D721Med (cell line): ENCODE measurements at regions not wholly inside any gene's neighbourhood (a gene's known extent, or its start where the extent isn't known, plus 50 kb on each side); places are given as distances from the start of the nearest gene placed in this dataset.
"Not testable (repeated sequence)": the region's sequence is repeated elsewhere in the genome, so short reads cannot be mapped to it uniquely, and the experiment has no call there.

ENCODE experiments used
- DNase-seq: peaks from one replicate; pipeline ENCODE4 v3.0.0; 2011; ENCODE audit warnings: low spot score; ENCODE audit not compliant: insufficient read length
- FAIRE-seq: peaks from 2 replicates; lab custom pipeline; 2011; peaks lifted over from hg19 to GRCh38; lab: Jason Lieb, UNC
- CTCF ChIP-seq: IDR thresholded peaks from 2 replicates; pipeline ENCODE4 v1.5.1; 2012; ENCODE audit warnings: mild to moderate bottlenecking, control low read depth; ENCODE audit not compliant: insufficient read depth; ENCODE audit errors: missing control alignments

DNA sequence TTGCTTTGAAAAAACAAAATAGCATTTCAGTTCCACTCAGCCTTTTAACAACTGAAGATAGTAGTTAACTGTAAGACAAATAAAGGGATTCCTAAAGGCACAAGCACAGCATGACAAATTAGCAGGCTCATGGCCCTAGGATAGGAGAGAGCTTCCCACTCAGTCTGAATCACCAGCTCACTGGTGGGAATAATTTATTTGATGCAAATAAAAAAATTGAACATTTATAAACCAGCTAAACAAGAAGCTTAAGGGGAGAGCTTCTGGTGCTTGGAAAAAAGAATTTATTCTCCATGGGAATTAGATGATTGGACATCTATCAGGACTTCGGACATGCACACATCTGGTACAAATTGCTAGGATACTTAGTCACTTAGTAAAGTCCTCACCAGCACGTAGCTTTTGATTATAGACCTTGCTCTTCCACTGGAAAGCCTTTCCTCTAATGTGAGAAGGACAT, 294.1 kb upstream of the TNC start:
- no peak for TF ChIP-seq CTCF
- FAIRE-seq (no peak), DNase-seq (no peak)

DNA sequence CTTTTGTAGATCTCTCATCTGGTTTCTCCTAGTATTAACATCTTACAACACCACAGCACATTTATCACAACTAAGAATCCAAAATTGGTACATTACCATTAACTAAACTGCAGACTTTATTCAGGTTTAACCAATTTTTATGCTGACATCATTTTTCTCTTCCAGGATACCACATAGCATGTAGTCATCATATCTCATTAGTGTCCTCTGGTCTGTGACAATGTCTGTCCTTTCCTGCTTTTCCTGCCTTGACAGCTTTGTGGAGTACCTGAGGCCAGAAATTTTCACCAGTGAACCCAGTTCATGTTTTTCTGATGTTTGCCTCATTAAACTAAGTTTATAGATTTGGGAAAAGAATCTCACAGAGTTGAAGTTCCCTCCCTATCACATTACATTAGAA, 294.7 kb upstream of the TNC start:
- DNase-seq, result no peak
- TF ChIP-seq CTCF, result no peak
- FAIRE-seq, result no peak

DNA sequence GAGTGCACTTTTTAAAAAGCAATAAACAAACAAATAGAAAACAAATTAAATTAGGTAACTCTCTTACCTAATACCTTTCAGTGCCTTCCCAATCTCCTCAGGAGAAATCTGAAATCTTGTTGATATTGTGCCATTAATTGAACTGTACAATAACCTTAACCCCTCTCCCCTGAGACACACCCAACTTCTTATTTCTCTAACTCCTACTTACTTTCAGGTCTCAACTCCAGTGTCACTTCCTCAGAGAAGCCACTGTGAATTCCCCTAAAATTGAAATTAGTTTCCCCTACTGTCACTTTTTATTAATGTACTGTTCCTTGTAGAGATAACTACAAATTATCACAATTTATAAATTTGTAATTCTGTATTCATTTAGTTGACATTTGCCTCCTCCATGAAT, 295.3 kb upstream of the TNC start:
- no peak for TF ChIP-seq CTCF
- DNase-seq (no peak), FAIRE-seq (no peak)

- no peak for TF ChIP-seq CTCF
- FAIRE-seq, result no peak
- DNase-seq, result no peak
Measured at GRCh38 chr9:115413766-115414382, 295.9 kb upstream of the TNC start.

- no peak for FAIRE-seq
- no peak for DNase-seq
- no peak for TF ChIP-seq CTCF
Measured at GRCh38 chr9:115414561-115414960, 296.6 kb upstream of the TNC start.

- no peak for FAIRE-seq
- no peak for DNase-seq
- TF ChIP-seq CTCF, result no peak
Measured at GRCh38 chr9:115415450-115415849, 297.5 kb upstream of the TNC start.

DNA sequence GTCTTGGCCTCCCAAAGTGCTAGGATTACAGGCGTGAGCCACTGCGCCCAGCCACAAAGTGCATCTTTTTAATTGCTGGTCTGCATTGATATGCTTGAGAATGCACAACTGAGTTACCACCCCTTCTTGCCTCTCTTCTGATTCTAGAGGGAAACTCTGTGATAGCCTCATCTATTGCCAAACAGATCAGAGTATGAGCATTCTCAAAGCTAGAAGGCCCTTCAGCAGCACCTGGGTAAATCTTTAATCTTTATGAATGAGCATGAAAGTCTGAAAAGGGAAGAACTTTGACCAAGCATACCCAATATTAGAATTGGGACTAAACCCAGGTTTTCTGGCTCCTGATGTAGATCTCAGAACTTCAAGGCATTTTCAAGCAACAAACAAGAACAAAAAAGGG, 298.3 kb upstream of the TNC start:
- no peak for TF ChIP-seq CTCF
- no peak for FAIRE-seq
- no peak for DNase-seq

GRCh38 chr9:115418181-115418580, 300.2 kb upstream of the TNC start:
- not testable (repeated sequence) for DNase-seq, FAIRE-seq
